ENCODE measurements at regions not wholly inside any gene's neighbourhood (a gene's known extent, or its start where the extent isn't known, plus 50 kb on each side); places are given as distances from the start of the nearest gene placed in this dataset.
"Not testable (repeated sequence)": the region's sequence is repeated elsewhere in the genome, so short reads cannot be mapped to it uniquely, and the experiment has no call there.

DNA sequence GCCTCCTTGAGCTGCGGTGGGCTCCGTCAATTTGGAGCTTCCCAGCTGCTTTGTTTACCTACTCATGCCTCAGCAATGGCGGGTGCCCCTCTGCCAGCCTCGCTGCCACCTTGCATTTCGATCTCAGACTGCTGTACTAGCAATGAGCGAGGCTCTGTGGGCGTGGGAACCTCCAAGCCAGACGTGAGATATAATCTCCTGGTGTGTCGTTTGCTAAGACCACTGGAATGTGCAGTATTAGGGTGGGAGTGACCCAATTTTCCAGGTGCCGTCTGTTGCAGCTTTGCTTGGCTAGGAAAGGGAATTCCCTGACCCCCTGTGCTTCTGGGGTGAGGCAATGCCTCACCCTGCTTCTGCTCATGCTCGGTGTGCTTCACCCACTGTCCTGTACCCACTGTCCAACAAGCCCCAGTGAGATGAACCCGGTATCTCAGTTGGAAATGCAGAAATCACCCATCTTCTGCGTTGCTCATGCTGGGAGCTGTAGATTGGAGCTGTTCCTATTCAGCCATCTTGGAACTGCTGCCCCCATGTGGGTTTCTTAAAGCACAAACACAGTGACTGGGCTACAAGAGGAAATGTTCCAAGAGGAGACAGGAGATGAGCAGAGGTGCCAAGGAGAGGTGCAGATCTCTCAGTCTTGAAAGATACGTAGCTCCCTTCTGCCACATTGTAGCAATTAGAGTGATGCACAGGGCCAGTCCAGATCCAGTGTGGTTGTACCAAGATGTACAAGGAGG, 193.0 kb upstream of the IGFBP7 start:
- DNase-seq: peak; percentile 2

DNA sequence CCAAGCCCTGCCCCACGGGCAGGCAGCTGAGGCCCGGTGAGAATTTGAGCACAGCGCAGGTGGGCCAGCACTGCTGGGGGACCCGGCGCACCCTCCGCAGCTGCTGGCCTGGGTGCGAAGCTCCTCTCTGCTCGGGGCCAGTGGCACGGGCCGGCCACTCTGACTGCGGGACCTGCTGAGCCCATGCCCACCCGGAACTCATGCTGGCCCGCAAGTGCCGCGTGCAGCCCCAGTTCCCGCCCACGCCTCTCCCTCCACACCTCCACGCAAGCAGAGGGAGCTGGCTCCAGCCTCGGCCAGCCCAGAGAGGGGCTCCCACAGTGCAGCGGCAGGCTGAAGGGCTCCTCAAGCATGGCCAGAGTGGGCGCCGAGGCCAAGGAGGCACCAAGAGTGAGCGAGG, 190.1 kb upstream of the IGFBP7 start:
- DNase-seq: not testable (repeated sequence)

- no peak for DNase-seq
Measured at GRCh38 chr4:57291911-57292310, 181.7 kb upstream of the IGFBP7 start.

GRCh38 chr4:57287687-57288604, 177.8 kb upstream of the IGFBP7 start:
- DNase-seq: no peak

DNA sequence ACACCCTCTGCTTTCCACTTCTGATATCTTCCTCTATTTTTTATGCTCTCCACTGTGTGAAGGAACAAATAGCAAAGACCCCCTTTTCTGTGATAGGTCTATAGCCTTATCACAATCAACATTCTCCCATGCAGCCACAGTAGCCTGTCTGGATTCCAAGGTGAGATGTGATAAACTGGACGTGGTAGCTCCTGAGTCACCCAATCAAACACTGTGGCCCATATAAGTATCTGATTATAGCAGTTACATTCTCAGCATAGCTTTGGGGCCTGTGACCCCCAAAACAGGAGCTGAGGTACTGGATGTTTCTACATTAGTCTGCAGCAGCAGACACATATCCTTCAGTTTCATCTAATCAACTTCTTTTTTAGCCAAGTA, 172.7 kb upstream of the IGFBP7 start:
- no peak for DNase-seq

- DNase-seq: no peak
Measured at GRCh38 chr4:57280481-57280880, 170.3 kb upstream of the IGFBP7 start.

DNA sequence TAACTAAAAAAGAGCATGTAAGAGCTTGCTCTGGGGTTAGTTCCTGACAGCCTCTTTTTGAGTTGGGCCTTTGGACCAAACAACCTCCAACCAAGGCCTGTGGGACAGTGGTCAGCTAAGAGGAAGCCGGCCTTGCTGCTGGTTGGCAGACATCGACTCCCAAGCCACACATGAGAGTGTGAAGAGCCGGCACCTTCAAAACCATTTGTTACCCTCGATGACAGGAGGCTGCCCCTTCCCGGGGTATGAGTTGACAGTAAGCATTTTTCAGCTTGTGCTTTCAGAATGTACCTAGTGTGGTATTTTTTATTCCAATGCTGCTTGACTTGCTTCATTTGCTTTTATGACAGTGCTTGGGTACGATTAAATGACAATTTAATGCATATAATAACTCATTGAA, 168.6 kb upstream of the IGFBP7 start:
- no peak for DNase-seq

GRCh38 chr4:57274082-57274481, 163.9 kb upstream of the IGFBP7 start:
- DNase-seq: no peak

- DNase-seq: no peak
Measured at GRCh38 chr4:57270346-57270745, 160.2 kb upstream of the IGFBP7 start.

GRCh38 chr4:57265831-57266582, 155.8 kb upstream of the IGFBP7 start:
- no peak for DNase-seq

GRCh38 chr4:57254754-57255153, 144.6 kb upstream of the IGFBP7 start:
- no peak for DNase-seq

- no peak for DNase-seq
Measured at GRCh38 chr4:57249083-57249482, 138.9 kb upstream of the IGFBP7 start.

DNA sequence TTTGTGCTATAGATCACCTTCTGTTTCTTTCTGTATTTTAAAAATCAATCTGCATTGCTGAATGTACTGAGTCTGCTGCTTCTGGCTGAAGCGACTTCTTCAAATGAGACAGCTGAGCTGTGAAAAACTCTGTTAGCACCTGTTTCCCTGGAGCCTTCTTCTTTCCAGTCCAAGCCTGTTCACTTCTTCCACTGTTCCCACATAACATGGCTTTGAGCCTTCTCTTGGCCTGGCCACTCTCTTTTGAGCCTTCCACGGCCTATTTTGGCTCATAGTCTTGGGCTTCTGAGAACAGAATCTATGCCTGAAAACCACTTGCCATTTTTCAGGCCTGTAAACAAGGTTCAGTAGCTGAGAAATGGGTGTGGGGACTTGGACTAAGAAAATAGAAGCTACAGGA, 132.9 kb upstream of the IGFBP7 start:
- DNase-seq: no peak

- DNase-seq: no peak
Measured at GRCh38 chr4:57234252-57234775, 124.1 kb upstream of the IGFBP7 start.

GRCh38 chr4:57233386-57233785, 123.2 kb upstream of the IGFBP7 start:
- DNase-seq: peak; percentile 7

DNA sequence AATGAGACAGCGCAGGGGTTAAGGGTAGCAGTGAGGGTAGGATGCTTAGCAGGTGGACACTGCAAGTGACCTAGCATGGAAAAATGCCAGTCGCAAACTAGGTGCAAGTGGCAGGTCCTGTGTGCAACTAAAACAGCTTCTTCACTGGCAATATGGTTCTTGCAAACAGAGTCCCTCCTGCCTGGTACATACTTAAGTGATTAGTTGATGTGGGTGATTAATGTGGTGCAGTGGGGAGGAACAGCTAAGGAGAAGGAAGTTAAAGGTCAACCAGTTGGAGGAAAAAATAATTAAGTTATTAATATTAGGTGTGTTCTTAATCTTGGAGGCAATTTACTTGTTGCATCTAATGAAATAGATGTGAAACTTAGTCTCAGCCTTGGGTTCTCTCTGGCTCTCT, 121.6 kb upstream of the IGFBP7 start:
- no peak for DNase-seq

DNA sequence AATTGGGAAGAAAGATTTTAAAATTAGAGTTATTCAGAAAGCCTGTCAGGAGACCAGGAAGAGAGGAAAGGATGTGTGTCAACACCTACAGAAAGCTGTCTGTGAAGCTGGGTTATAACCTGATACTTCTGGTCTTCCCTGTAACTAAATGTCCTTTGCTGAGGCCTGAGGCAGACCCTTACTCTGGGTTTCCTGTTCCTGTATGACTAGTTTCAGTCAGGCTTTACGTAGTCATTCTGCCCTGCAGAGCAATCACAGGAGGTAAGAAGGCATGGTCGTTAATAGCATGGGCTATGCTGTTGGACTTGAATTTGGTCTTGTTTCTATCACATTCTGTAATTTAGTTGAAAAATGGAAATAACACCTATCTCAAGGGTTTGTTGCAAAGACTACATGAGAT, 110.5 kb upstream of the IGFBP7 start:
- DNase-seq: no peak

DNA sequence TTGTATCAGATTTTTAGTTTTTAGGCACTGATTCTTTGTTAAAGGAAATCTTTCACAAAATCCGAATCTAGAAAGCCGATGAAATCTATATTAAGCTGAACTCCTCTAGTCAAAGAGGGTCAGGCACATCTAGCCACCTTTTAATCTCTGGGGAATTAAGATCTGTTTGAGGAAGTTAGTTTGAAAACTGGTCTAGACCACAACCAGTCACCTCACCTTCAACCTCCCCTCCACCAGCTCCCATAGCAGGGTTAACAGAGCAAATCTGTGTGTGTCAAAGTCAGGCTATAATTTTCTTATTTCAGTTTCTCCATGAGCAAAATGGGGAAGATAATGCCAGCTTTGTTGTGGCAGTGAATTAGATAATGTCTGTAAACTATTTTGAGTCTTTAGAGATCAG, 110.0 kb upstream of the IGFBP7 start:
- no peak for DNase-seq

GRCh38 chr4:57219431-57219830, 109.2 kb upstream of the IGFBP7 start:
- no peak for DNase-seq

DNA sequence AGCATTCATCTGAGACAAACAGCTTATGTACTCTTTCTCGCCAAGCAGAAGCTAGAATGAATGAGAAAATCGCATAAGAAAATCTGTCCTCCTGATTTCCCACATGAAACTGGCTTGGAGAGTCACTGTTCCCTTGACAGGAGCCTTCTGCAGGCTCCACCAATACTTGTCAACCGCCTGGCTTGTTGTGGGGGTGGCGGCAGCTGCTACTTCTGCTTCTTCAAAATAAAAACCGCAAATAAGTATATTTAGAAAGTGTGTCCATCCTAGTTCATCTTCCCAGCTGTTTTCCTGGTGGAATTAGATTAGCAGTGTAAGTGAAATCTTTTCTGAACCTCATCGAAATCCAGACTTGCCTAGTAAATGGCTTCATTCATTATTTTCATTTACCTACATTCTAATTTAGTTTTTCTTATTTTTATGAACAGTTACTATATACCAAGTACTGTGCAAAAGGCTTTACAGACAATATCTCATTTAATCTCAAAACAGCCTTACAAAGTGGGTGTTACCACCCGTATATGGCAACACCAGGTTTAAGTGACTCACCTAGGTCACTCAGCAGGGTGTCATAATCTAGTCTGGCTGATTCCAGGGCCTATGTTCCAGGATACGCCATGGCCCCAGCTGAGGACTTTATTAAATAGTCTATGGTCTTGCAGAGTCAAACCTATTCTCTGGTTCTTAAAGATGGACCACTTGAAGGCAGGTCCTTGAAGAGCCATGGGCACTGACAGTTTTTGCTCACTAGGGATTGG, 104.6 kb upstream of the IGFBP7 start:
- DNase-seq: no peak

- no peak for DNase-seq
Measured at GRCh38 chr4:57211131-57211530, 100.9 kb upstream of the IGFBP7 start.

GRCh38 chr4:57206172-57206571, 96.0 kb upstream of the IGFBP7 start:
- DNase-seq: no peak

- no peak for DNase-seq
Measured at GRCh38 chr4:57205580-57205979, 95.4 kb upstream of the IGFBP7 start.

Measured in NCI-H1092 treated with DMSO at 0.1 percent for 48 hours (cell line).